HEK293T (cell line): ENCODE measurements at regions not wholly inside any gene's neighbourhood (a gene's known extent, or its start where the extent isn't known, plus 50 kb on each side); places are given as distances from the start of the nearest gene placed in this dataset.

Experiments
- CTCF ChIA-PET: fragments of 350-600 bp; formaldehyde crosslinking; extraction: SDS; loops from one replicate; lab custom pipeline; 2021; ENCODE audit warnings: antibody characterized with exemption, inconsistent platforms; lab: Yijun Ruan, JAX
- POLR2A ChIA-PET: fragments of 350-600 bp; formaldehyde crosslinking; extraction: SDS; loops from one replicate; lab custom pipeline; 2020; ENCODE audit warnings: antibody characterized with exemption, inconsistent platforms; lab: Yijun Ruan, JAX
- DNase-seq: peaks from one replicate; pipeline ENCODE4 v3.0.0; 2012; ENCODE audit warnings: mixed read lengths; ENCODE audit errors: extremely low spot score
- ARNT ChIP-seq: fragments of 450-650 bp; IDR thresholded peaks from 2 replicates; pipeline ENCODE4 v1.6.1; 2017; ENCODE audit warnings: mild to moderate bottlenecking
- BHLHE40 ChIP-seq: fragments of 450-650 bp; IDR thresholded peaks from 2 replicates; pipeline ENCODE4 v1.6.1; 2016; ENCODE audit warnings: mild to moderate bottlenecking, moderate library complexity, borderline replicate concordance
- CTBP1 ChIP-seq: fragments of 450-650 bp; IDR thresholded peaks from 2 replicates; pipeline ENCODE4 v1.6.1; 2016; ENCODE audit warnings: borderline replicate concordance
- ELF4 ChIP-seq: fragments of 450-650 bp; IDR thresholded peaks from 2 replicates; pipeline ENCODE4 v1.6.1; 2017; ENCODE audit warnings: antibody characterized with exemption
- FOXA1 ChIP-seq: fragments of 450-650 bp; IDR thresholded peaks from 2 replicates; pipeline ENCODE4 v1.6.1; 2016; ENCODE audit warnings: mild to moderate bottlenecking
- FOXK2 ChIP-seq: fragments of 450-650 bp; IDR thresholded peaks from 2 replicates; pipeline ENCODE4 v1.6.1; 2016; ENCODE audit warnings: mild to moderate bottlenecking
- FOXM1 ChIP-seq: fragments of 450-650 bp; IDR thresholded peaks from 2 replicates; pipeline ENCODE4 v1.6.1; 2017; ENCODE audit warnings: mild to moderate bottlenecking, borderline replicate concordance
- HDGF ChIP-seq: fragments of 450-650 bp; IDR thresholded peaks from 2 replicates; pipeline ENCODE4 v1.6.1; 2017; ENCODE audit warnings: antibody characterized with exemption, borderline replicate concordance
- L3MBTL2 ChIP-seq: fragments of 450-650 bp; conservative IDR thresholded peaks from 2 replicates; pipeline ENCODE4 v1.6.1; 2016; ENCODE audit warnings: mild to moderate bottlenecking
- LEF1 ChIP-seq: fragments of 450-650 bp; IDR thresholded peaks from 2 replicates; pipeline ENCODE4 v1.6.1; 2017; ENCODE audit warnings: mild to moderate bottlenecking, borderline replicate concordance
- NFRKB ChIP-seq: fragments of 450-650 bp; IDR thresholded peaks from 2 replicates; pipeline ENCODE4 v1.6.1; 2016; ENCODE audit warnings: mild to moderate bottlenecking, moderate library complexity
- PKNOX1 ChIP-seq: fragments of 450-650 bp; IDR thresholded peaks from 2 replicates; pipeline ENCODE4 v1.6.1; 2016
- SP1 ChIP-seq: fragments of 450-650 bp; IDR thresholded peaks from 2 replicates; pipeline ENCODE4 v1.6.1; 2017
- SUZ12 ChIP-seq: fragments of 450-650 bp; IDR thresholded peaks from 2 replicates; pipeline ENCODE4 v1.6.1; 2016; ENCODE audit warnings: mild to moderate bottlenecking
- TARDBP ChIP-seq: fragments of 450-650 bp; IDR thresholded peaks from 2 replicates; pipeline ENCODE4 v1.6.1; 2016
- ZNF384 ChIP-seq: fragments of 450-650 bp; IDR thresholded peaks from 2 replicates; pipeline ENCODE4 v1.6.1; 2016

- POLR2A ChIA-PET, result no interaction called here
- DNase-seq, result no peak
- CTCF ChIA-PET, result no interaction called here
- TF ChIP-seq TARDBP, result no peak
- TF ChIP-seq L3MBTL2, result no peak
Observed at GRCh38 chr4:159719531-159719930, 616.7 kb downstream of the RAPGEF2 start.

GRCh38 chr4:159722052-159722451 lies 619.2 kb downstream of the RAPGEF2 start:
- DNase-seq, result no peak
- TF ChIP-seq CTBP1, result no peak
- TF ChIP-seq SUZ12, result no peak
- TF ChIP-seq ELF4, result no peak
- no peak for TF ChIP-seq FOXA1
- TF ChIP-seq HDGF, result no peak
- TF ChIP-seq ARNT, result no peak
- no peak for TF ChIP-seq ZNF384
- no peak for TF ChIP-seq FOXM1
- TF ChIP-seq LEF1, result no peak
- no peak for TF ChIP-seq BHLHE40
- TF ChIP-seq TARDBP, result no peak
- TF ChIP-seq FOXK2, result no peak
- ChIA-PET CTCF (no interaction called here), POLR2A (no interaction called here)

GRCh38 chr4:159722918-159723317 lies 620.0 kb downstream of the RAPGEF2 start:
- TF ChIP-seq PKNOX1 (no peak), ARNT (no peak), BHLHE40 (no peak), NFRKB (no peak), ZNF384 (no peak), LEF1 (no peak)
- ChIA-PET POLR2A (no interaction called here), CTCF (no interaction called here)
- no peak for DNase-seq

- no peak for TF ChIP-seq TARDBP
- no peak for TF ChIP-seq NFRKB
- no peak for DNase-seq
- CTCF ChIA-PET, result no interaction called here
- POLR2A ChIA-PET, result no interaction called here
Observed at GRCh38 chr4:159723341-159724048, 620.6 kb downstream of the RAPGEF2 start.

- CTCF ChIA-PET, result interaction anchor here (0.6 kb wide), 1 partner anchor 1899 kb away, joined by 3 read pairs; no protein-coding TSS in a partner anchor
- DNase-seq, result no peak
- TF ChIP-seq FOXK2 (no peak), NFRKB (no peak), L3MBTL2 (no peak), FOXM1 (no peak), SUZ12 (no peak), BHLHE40 (no peak), FOXA1 (no peak), LEF1 (no peak), ELF4 (no peak), ARNT (no peak), ZNF384 (no peak), PKNOX1 (no peak), HDGF (no peak)
- POLR2A ChIA-PET, result no interaction called here
Observed at GRCh38 chr4:159725571-159725970, 622.7 kb downstream of the RAPGEF2 start.

- POLR2A ChIA-PET, result no interaction called here
- TF ChIP-seq HDGF (no peak), PKNOX1 (no peak), FOXA1 (no peak)
- DNase-seq, result no peak
- CTCF ChIA-PET, result interaction anchor here (0.6 kb wide), 1 partner anchor 29 kb away, joined by 3 read pairs; no protein-coding TSS in a partner anchor
Observed at GRCh38 chr4:159735281-159736207, 632.7 kb downstream of the RAPGEF2 start.

GRCh38 chr4:159736411-159736810 lies 633.5 kb downstream of the RAPGEF2 start:
- ChIA-PET POLR2A (no interaction called here), CTCF (no interaction called here)
- no peak for TF ChIP-seq CTBP1
- TF ChIP-seq FOXA1, result no peak
- no peak for TF ChIP-seq ARNT
- TF ChIP-seq ZNF384, result no peak
- TF ChIP-seq NFRKB, result no peak
- no peak for TF ChIP-seq LEF1
- TF ChIP-seq L3MBTL2, result no peak
- no peak for TF ChIP-seq BHLHE40
- TF ChIP-seq ELF4, result no peak
- TF ChIP-seq FOXK2, result no peak
- no peak for TF ChIP-seq TARDBP
- no peak for TF ChIP-seq PKNOX1
- no peak for TF ChIP-seq SP1
- TF ChIP-seq SUZ12, result no peak
- DNase-seq, result no peak
